IMR-90 (cell line): ENCODE measurements at regions not wholly inside any gene's neighbourhood (a gene's known extent, or its start where the extent isn't known, plus 50 kb on each side); places are given as distances from the start of the nearest gene placed in this dataset.

ENCODE experiments used
- ATAC-seq: fragments of 200-7000 bp; cut with Tn5 transposase; 2 replicates; pipeline ENCODE4 v1.9.1; 2020; ENCODE audit warnings: low read depth, mild to moderate bottlenecking, moderate library complexity
- BruUV-seq: library from RNA; stranded (reverse); fragments of 400-500 nt; replicated peaks from 2 replicates; lab custom pipeline; 2021; lab: Mats Ljungman, UMichigan
- CTCF ChIA-PET: fragments of 300-600 bp; formaldehyde crosslinking; extraction: SDS; loops from one replicate; lab custom pipeline; 2021; ENCODE audit warnings: antibody characterized with exemption; lab: Yijun Ruan, JAX
- POLR2A ChIA-PET: fragments of 300-600 bp; sonication (Branson Sonifier 250); formaldehyde crosslinking; loops from one replicate; lab custom pipeline; 2022; ENCODE audit warnings: antibody characterized with exemption; ENCODE audit not compliant: unreplicated experiment; lab: Charles Lee
- DNase-seq: peaks from one replicate; pipeline ENCODE4 v3.0.0; 2013
- H2AFZ ChIP-seq: replicated peaks from 2 replicates; pipeline ENCODE3; 2013; ENCODE audit warnings: low read length, mild to moderate bottlenecking; ENCODE audit not compliant: poor library complexity
- H2AK5ac ChIP-seq: 2 replicates; pipeline ENCODE4 v1.6.1; 2013; ENCODE audit warnings: low read depth, low read length, inconsistent platforms
- H2AK9ac ChIP-seq: replicated peaks from 2 replicates; pipeline ENCODE3; 2013; ENCODE audit warnings: mild to moderate bottlenecking, low read depth, low read length, moderate library complexity; ENCODE audit not compliant: poor library complexity
- H2BK120ac ChIP-seq: 2 replicates; pipeline ENCODE4 v1.6.1; 2013; ENCODE audit warnings: low read depth, low read length, inconsistent platforms
- H2BK15ac ChIP-seq: 3 replicates; pipeline ENCODE4 v1.6.1; 2013; ENCODE audit warnings: low read depth, low read length, inconsistent platforms
- H2BK20ac ChIP-seq: 2 replicates; pipeline ENCODE4 v1.6.1; 2013; ENCODE audit warnings: low read depth, mild to moderate bottlenecking, inconsistent platforms, low read length, moderate library complexity
- H2BK5ac ChIP-seq: 2 replicates; pipeline ENCODE4 v1.6.1; 2013; ENCODE audit warnings: mild to moderate bottlenecking, low read depth, low read length, inconsistent platforms; ENCODE audit not compliant: poor library complexity, severe bottlenecking
- H3K14ac ChIP-seq: replicated peaks from 2 replicates; pipeline ENCODE4 v1.6.1; 2013; ENCODE audit warnings: low read depth, low read length, inconsistent platforms
- H3K18ac ChIP-seq: 2 replicates; pipeline ENCODE4 v1.6.1; 2013; ENCODE audit warnings: low read depth, low read length, control low read depth
- H3K23ac ChIP-seq: 2 replicates; pipeline ENCODE4 v1.6.1; 2013; ENCODE audit warnings: low read depth, low read length, inconsistent platforms
- H3K27ac ChIP-seq: 2 replicates; pipeline ENCODE4 v1.5.1; 2013; ENCODE audit warnings: mild to moderate bottlenecking, control low read depth, low read length; ENCODE audit not compliant: insufficient read depth
- H3K27me3 ChIP-seq: 2 replicates; pipeline ENCODE4 v1.6.1; 2013; ENCODE audit warnings: low read length; ENCODE audit not compliant: control insufficient read depth, insufficient read depth
- H3K36me3 ChIP-seq: 2 replicates; pipeline ENCODE4 v1.6.1; 2013; ENCODE audit warnings: low read length, mixed read lengths; ENCODE audit not compliant: control insufficient read depth, insufficient read depth
- H3K4ac ChIP-seq: 2 replicates; pipeline ENCODE4 v1.6.1; 2013; ENCODE audit warnings: low read depth, low read length, inconsistent platforms
- H3K4me1 ChIP-seq: 2 replicates; pipeline ENCODE4 v1.6.1; 2013; ENCODE audit warnings: low read length, mixed read lengths; ENCODE audit not compliant: control insufficient read depth, insufficient read depth
- H3K4me2 ChIP-seq: 2 replicates; pipeline ENCODE4 v1.6.1; 2013; ENCODE audit warnings: low read depth, mild to moderate bottlenecking, control low read depth, low read length, moderate library complexity
- H3K4me3 ChIP-seq: 2 replicates; pipeline ENCODE4 v1.5.1; 2013; ENCODE audit warnings: low read depth, mild to moderate bottlenecking, control low read depth, low read length, moderate library complexity; ENCODE audit not compliant: insufficient read depth
- H3K56ac ChIP-seq: 2 replicates; pipeline ENCODE4 v1.6.1; 2013; ENCODE audit warnings: low read length, inconsistent platforms; ENCODE audit not compliant: insufficient read depth; ENCODE audit errors: extremely low read depth
- H3K79me1 ChIP-seq, 2 experiments: 2 replicates each; pipeline ENCODE4 v1.6.1; 2013; ENCODE audit warnings: low read length in 2 of 2, inconsistent platforms in 1 of 2, low read depth in 1 of 2
- H3K9ac ChIP-seq: 2 replicates; pipeline ENCODE4 v1.6.1; 2013; ENCODE audit warnings: low read depth, low read length, control low read depth
- H3K9me1 ChIP-seq: 2 replicates; pipeline ENCODE4 v1.6.1; 2013; ENCODE audit warnings: low read length, inconsistent platforms; ENCODE audit not compliant: insufficient read depth
- H3K9me3 ChIP-seq: 2 replicates; pipeline ENCODE4 v1.6.1; 2013; ENCODE audit warnings: low read length; ENCODE audit not compliant: control insufficient read depth, insufficient read depth
- H4K20me1 ChIP-seq: 2 replicates; pipeline ENCODE4 v1.6.1; 2013; ENCODE audit warnings: low read length, inconsistent platforms; ENCODE audit not compliant: insufficient read depth
- H4K5ac ChIP-seq: 2 replicates; pipeline ENCODE4 v1.6.1; 2013; ENCODE audit warnings: mild to moderate bottlenecking, low read depth, low read length, control low read depth
- H4K8ac ChIP-seq, 2 experiments: 2 replicates each; pipeline ENCODE4 v1.6.1; 2013; ENCODE audit warnings: low read depth in 2 of 2, low read length in 2 of 2, control low read depth in 1 of 2, inconsistent platforms in 1 of 2
- H4K91ac ChIP-seq: 2 replicates; pipeline ENCODE4 v1.6.1; 2013; ENCODE audit warnings: low read depth, low read length, inconsistent platforms; ENCODE audit not compliant: insufficient read depth
- RAD21 ChIP-seq: IDR thresholded peaks from 2 replicates; pipeline ENCODE4 v1.6.1; 2012; ENCODE audit warnings: low read length, improper control_type of control experiment
- WGBS, 2 experiments: methylation state at CpG; one replicate each; pipeline versions ENCODE4 v1.1.5 to v1.1.7; 2013; ENCODE audit warnings: missing lambda C conversion rate in 2 of 2; ENCODE audit not compliant: insufficient read length in 1 of 2; ENCODE audit errors: extremely low coverage in 2 of 2; 5-methylcytosine and 5-hydroxymethylcytosine counted together
- dilution Hi-C: fragments of 300-500 bp; cut with HindIII; formaldehyde crosslinking; loops from one replicate; pipeline ENCODE4 v1.14.3; 2018; ENCODE audit warnings: low sequenced_read_pairs; ENCODE audit not compliant: unreplicated experiment
- in situ Hi-C: fragments of 300-500 bp; cut with MboI; formaldehyde crosslinking; loops from 3 replicates; pipeline ENCODE4 v1.14.3; 2019; ENCODE audit warnings: low sequenced_read_pairs, inconsistent platforms, mixed read lengths
- intact Hi-C: fragments of 100-400 bp; cut with micrococcal nuclease; formaldehyde crosslinking; loops from 2 replicates; pipeline ENCODE4 v1.10.0; 2022
- TF ChIP-seq, protein P1 (sequence below): fragments of 150-350 bp; IDR thresholded peaks from 2 replicates; pipeline ENCODE4 v1.6.1; 2017; ENCODE audit warnings: mild to moderate bottlenecking, antibody characterized with exemption, low read length, low read depth

DNA sequence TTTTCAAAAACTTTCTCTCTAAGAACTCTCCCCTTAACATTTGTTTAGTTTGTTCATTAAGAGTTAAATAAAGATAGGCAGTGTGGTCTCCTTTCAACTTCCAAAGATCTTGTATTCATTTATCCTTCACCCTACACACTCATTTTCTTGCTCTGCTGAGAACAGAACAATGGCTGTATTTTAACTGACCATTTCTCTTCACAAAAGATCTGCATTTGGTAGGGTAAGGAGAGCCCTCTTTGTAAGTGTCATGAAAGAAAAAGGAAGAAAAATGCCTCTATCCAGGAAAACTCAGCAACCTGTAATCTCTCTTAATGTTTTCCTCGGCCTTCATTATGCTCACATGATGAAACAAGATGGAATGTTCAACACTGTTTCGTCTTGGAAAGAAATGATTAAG lies 193.7 kb upstream of the TLE4 start:
- no peaks in the 10 kb centered on the region for H4K20me1 ChIP-seq
- in situ Hi-C loops: no loop called here
- no peak overlapping the region for H2BK120ac ChIP-seq
- H3K9ac ChIP-seq: no peak overlapping the region
- no peak overlapping the region for H3K4me2 ChIP-seq
- dilution Hi-C loops: no loop called here
- H3K14ac ChIP-seq: no peak overlapping the region
- no TSS peak for BruUV-seq
- no peak overlapping the region for H2BK20ac ChIP-seq
- no peak for TF ChIP-seq RAD21
- TF ChIP-seq, protein P1, sequence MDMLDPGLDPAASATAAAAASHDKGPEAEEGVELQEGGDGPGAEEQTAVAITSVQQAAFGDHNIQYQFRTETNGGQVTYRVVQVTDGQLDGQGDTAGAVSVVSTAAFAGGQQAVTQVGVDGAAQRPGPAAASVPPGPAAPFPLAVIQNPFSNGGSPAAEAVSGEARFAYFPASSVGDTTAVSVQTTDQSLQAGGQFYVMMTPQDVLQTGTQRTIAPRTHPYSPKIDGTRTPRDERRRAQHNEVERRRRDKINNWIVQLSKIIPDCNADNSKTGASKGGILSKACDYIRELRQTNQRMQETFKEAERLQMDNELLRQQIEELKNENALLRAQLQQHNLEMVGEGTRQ: no peak
- ATAC-seq (no peak), DNase-seq (no peak)
- no peaks in the 10 kb centered on the region for H3K79me1 ChIP-seq
- no peak overlapping the region for H3K18ac ChIP-seq
- no peak overlapping the region for H3K56ac ChIP-seq
- CTCF ChIA-PET: no interaction called here
- H3K4me1 ChIP-seq: peaks cover 5% of the 10 kb centered on the region; the same call in 1 of the 2 replicates
- no peak overlapping the region for H2AK9ac ChIP-seq
- intact Hi-C loops: no loop called here
- H3K4me3 ChIP-seq: no peak overlapping the region
- H2BK5ac ChIP-seq: no peak overlapping the region
- H4K5ac ChIP-seq: no peak overlapping the region
- no peaks in the 10 kb centered on the region for H3K9me1 ChIP-seq
- no peaks in the 10 kb centered on the region; the same call in 1 of the 2 replicates for H3K27me3 ChIP-seq
- H3K23ac ChIP-seq: no peak overlapping the region
- no peak overlapping the region for H3K4ac ChIP-seq
- no peak overlapping the region for H4K8ac ChIP-seq
- POLR2A ChIA-PET: no interaction called here
- no peak overlapping the region for H2AK5ac ChIP-seq
- no CpG with 5 or more reads among the region's 2 CpGs for WGBS, 2 experiments
- H2AFZ ChIP-seq: no peak overlapping the region
- H3K27ac ChIP-seq: no peak overlapping the region
- no peaks in the 10 kb centered on the region for H3K36me3 ChIP-seq
- no peak overlapping the region for H2BK15ac ChIP-seq
- no peak overlapping the region for H4K91ac ChIP-seq
- peaks cover 4% of the 10 kb centered on the region; the same call in 1 of the 2 replicates for H3K9me3 ChIP-seq
